Tibial nerve (tissue), 4 donors: ENCODE measurements at regions not wholly inside any gene's neighbourhood (a gene's known extent, or its start where the extent isn't known, plus 50 kb on each side); places are given as distances from the start of the nearest gene placed in this dataset.

Experiments used
- EP300 ChIP-seq, 2 donors: sonication (generic); formaldehyde crosslinking; IDR thresholded peaks; one replicate each; pipeline ENCODE4 v1.6.1; 2017; ENCODE audit warnings: antibody characterized with exemption in 2 of 2, mild to moderate bottlenecking in 1 of 2
- POLR2A ChIP-seq, 2 donors: fragments of 450-650 bp; IDR thresholded peaks; one replicate each; pipeline ENCODE4 v1.6.1; 2017; ENCODE audit warnings: antibody characterized with exemption in 2 of 2, mild to moderate bottlenecking in 2 of 2, moderate library complexity in 2 of 2
- TF ChIP-seq, protein P1 (sequence below), 5 experiments: fragments of 200-600 bp in 3 of 5; fragments of 450-650 bp in 2 of 5; sonication (generic) in 3 of 5; IDR thresholded peaks; one replicate each; pipeline ENCODE4 v1.5.1; 2016 to 2019; ENCODE audit warnings: antibody characterized with exemption in 5 of 5, mild to moderate bottlenecking in 3 of 5, moderate library complexity in 2 of 5

DNA sequence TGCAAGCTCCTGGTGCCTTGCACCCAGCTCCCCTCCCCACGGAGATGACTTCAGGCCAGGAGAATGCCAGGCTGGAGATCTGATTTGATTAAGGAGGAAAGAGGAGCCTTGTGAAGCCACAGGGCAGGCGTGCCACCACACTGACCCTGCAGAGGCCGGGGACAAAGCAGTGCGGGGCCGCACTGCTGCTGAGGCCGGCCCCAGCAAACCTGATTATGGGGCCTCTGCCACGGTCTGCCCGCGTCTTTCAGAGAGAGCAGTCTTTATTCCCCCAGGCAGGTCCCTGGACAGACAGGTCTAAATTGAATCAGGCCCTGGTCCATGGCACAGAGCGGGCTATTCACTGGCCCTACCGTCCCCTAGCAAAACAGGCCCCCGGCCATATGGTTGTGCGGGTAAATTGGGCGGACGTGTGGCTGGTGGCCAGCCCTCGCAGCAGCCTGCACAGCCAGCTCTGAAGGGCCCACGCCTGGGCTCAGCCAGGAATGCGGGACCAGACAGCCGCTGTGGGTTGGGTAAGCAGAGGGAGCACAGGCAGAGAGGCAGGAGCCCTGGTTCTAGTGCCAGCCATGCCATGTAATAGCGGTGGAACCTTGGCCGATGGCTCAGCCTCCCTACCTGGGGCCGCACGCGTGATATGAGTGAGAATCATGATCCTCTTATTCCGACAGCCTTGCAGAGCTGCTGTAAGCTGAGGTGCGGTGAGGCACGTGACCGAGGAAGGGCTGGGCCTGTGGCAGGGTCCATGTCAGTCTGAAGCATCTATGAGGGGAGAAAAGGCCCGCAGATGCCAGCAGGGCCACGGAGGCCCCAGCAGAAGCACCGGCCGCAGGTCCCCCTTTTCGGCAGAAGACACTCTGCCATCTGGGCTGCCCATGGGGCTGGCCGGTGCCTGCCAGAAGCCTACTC lies 97.3 kb upstream of the MYCN start:
- no peak for TF ChIP-seq POLR2A (IDR thresholded peaks at IDR 0.05)
- TF ChIP-seq, protein P1, sequence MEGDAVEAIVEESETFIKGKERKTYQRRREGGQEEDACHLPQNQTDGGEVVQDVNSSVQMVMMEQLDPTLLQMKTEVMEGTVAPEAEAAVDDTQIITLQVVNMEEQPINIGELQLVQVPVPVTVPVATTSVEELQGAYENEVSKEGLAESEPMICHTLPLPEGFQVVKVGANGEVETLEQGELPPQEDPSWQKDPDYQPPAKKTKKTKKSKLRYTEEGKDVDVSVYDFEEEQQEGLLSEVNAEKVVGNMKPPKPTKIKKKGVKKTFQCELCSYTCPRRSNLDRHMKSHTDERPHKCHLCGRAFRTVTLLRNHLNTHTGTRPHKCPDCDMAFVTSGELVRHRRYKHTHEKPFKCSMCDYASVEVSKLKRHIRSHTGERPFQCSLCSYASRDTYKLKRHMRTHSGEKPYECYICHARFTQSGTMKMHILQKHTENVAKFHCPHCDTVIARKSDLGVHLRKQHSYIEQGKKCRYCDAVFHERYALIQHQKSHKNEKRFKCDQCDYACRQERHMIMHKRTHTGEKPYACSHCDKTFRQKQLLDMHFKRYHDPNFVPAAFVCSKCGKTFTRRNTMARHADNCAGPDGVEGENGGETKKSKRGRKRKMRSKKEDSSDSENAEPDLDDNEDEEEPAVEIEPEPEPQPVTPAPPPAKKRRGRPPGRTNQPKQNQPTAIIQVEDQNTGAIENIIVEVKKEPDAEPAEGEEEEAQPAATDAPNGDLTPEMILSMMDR (IDR thresholded peaks at IDR 0.05), result no peak
- no peak for TF ChIP-seq EP300 (IDR thresholded peaks at IDR 0.05)
